NCI-H1417 (cell line): ENCODE measurements at regions not wholly inside any gene's neighbourhood (a gene's known extent, or its start where the extent isn't known, plus 50 kb on each side); places are given as distances from the start of the nearest gene placed in this dataset.

Experiments used
- DNase-seq, 3 experiments: peaks; one replicate each; lab custom pipeline; 2025; lab: John Stamatoyannopoulos, UW

- no peak for DNase-seq
Observed at GRCh38 chr2:31469648-31470047, 55.1 kb upstream of the XDH start.

- DNase-seq, result peak in 2 of 3 experiments; percentile 65 to 88
Observed at GRCh38 chr2:31467426-31467825, 52.9 kb upstream of the XDH start.
